HEK293 (cell line): ENCODE measurements at regions not wholly inside any gene's neighbourhood (a gene's known extent, or its start where the extent isn't known, plus 50 kb on each side); places are given as distances from the start of the nearest gene placed in this dataset.

Source experiments
- CTCF ChIA-PET: fragments of 350-600 bp; formaldehyde crosslinking; extraction: SDS; loops from one replicate; lab custom pipeline; 2021; ENCODE audit warnings: antibody characterized with exemption; lab: Yijun Ruan, JAX
- POLR2A ChIA-PET: fragments of 300-600 bp; formaldehyde crosslinking; extraction: SDS; loops from one replicate; lab custom pipeline; 2020; ENCODE audit warnings: antibody characterized with exemption, inconsistent platforms; lab: Yijun Ruan, JAX
- H3K27ac ChIP-seq: fragments of 200-500 bp; sonication (Bioruptor generic); 2 replicates; pipeline ENCODE4 v1.5.1; 2014; ENCODE audit warnings: low read depth, low read length, control low read depth, inconsistent platforms; ENCODE audit errors: extremely low read depth
- H3K36me3 ChIP-seq, 2 experiments: fragments of 200-500 bp in 1 of 2; sonication (Bioruptor generic) in 1 of 2; 1 replicate in 1 of 2; 2 replicates in 1 of 2; pipeline ENCODE4 v1.5.1; 2014 to 2017; ENCODE audit warnings: inconsistent platforms in 2 of 2, low read length in 2 of 2; ENCODE audit not compliant: control insufficient read depth in 2 of 2, insufficient read depth in 1 of 2
- H3K4me1 ChIP-seq: fragments of 200-500 bp; sonication (Bioruptor generic); 2 replicates; pipeline ENCODE4 v1.5.1; 2014; ENCODE audit warnings: mild to moderate bottlenecking, low read length, inconsistent platforms; ENCODE audit not compliant: control insufficient read depth, insufficient read depth
- H3K4me3 ChIP-seq: 2 replicates; pipeline ENCODE4 v1.5.1; 2011; ENCODE audit warnings: low read depth, mild to moderate bottlenecking, control low read depth, low read length, moderate library complexity
- H3K9me3 ChIP-seq: fragments of 200-500 bp; sonication (Bioruptor generic); 2 replicates; pipeline ENCODE4 v1.5.1; 2014; ENCODE audit warnings: low read depth, low read length, inconsistent platforms; ENCODE audit not compliant: control insufficient read depth, insufficient read depth
- ATF2 ChIP-seq: fragments of 450-650 bp; formaldehyde crosslinking; IDR thresholded peaks from 2 replicates; pipeline ENCODE4 v1.5.1; 2016; ENCODE audit warnings: missing biosample characterization, missing genetic modification characterization, low read depth
- CTCF ChIP-seq: fragments of 450-650 bp; formaldehyde crosslinking; IDR thresholded peaks from 2 replicates; pipeline ENCODE4 v1.5.1; 2016; ENCODE audit warnings: missing biosample characterization, missing genetic modification characterization
- KLF8 ChIP-seq: fragments of 450-650 bp; formaldehyde crosslinking; IDR thresholded peaks from 2 replicates; pipeline ENCODE4 v1.5.1; 2016; ENCODE audit warnings: missing biosample characterization, missing genetic modification characterization
- PRDM1 ChIP-seq: fragments of 450-650 bp; formaldehyde crosslinking; IDR thresholded peaks from 2 replicates; pipeline ENCODE4; 2016; ENCODE audit warnings: missing biosample characterization, missing genetic modification characterization
- WT1 ChIP-seq: fragments of 450-650 bp; formaldehyde crosslinking; IDR thresholded peaks from 2 replicates; pipeline ENCODE4 v1.5.1; 2016; ENCODE audit warnings: missing biosample characterization, missing genetic modification characterization
- ZIC2 ChIP-seq: fragments of 450-650 bp; formaldehyde crosslinking; IDR thresholded peaks from 2 replicates; pipeline ENCODE4 v1.5.1; 2016; ENCODE audit warnings: missing biosample characterization, missing genetic modification characterization
- ZNF157 ChIP-seq: fragments of 450-650 bp; formaldehyde crosslinking; IDR thresholded peaks from 2 replicates; pipeline ENCODE4 v1.5.1; 2016; ENCODE audit warnings: missing biosample characterization, missing genetic modification characterization
- ZNF335 ChIP-seq: fragments of 450-650 bp; formaldehyde crosslinking; conservative IDR thresholded peaks from 2 replicates; pipeline ENCODE4 v1.5.1; 2016; ENCODE audit warnings: missing biosample characterization, missing genetic modification characterization
- ZNF362 ChIP-seq: fragments of 450-650 bp; formaldehyde crosslinking; IDR thresholded peaks from 2 replicates; pipeline ENCODE4 v1.5.1; 2016; ENCODE audit warnings: missing biosample characterization, missing genetic modification characterization
- ZNF423 ChIP-seq: fragments of 450-650 bp; formaldehyde crosslinking; IDR thresholded peaks from 2 replicates; pipeline ENCODE4 v1.5.1; 2016; ENCODE audit warnings: missing biosample characterization, missing genetic modification characterization
- ZNF426 ChIP-seq: fragments of 450-650 bp; formaldehyde crosslinking; IDR thresholded peaks from 2 replicates; pipeline ENCODE4 v1.5.1; 2017; ENCODE audit warnings: missing biosample characterization, missing genetic modification characterization, mild to moderate bottlenecking, inconsistent platforms, moderate library complexity
- ZNF473 ChIP-seq: fragments of 450-650 bp; formaldehyde crosslinking; IDR thresholded peaks from 2 replicates; pipeline ENCODE4 v1.5.1; 2017; ENCODE audit warnings: missing biosample characterization, missing genetic modification characterization
- ZNF529 ChIP-seq: fragments of 450-650 bp; formaldehyde crosslinking; IDR thresholded peaks from 2 replicates; pipeline ENCODE4 v1.5.1; 2017; ENCODE audit warnings: missing genetic modification characterization, missing biosample characterization; ENCODE audit not compliant: insufficient replicate concordance
- ZNF549 ChIP-seq: fragments of 450-650 bp; IDR thresholded peaks from 2 replicates; pipeline ENCODE4 v1.5.1; 2018; ENCODE audit warnings: missing biosample characterization, missing genetic modification characterization, mild to moderate bottlenecking, inconsistent platforms, moderate library complexity
- ZNF560 ChIP-seq: fragments of 450-650 bp; formaldehyde crosslinking; IDR thresholded peaks from 2 replicates; pipeline ENCODE4 v1.5.1; 2017; ENCODE audit warnings: missing biosample characterization, missing genetic modification characterization, borderline replicate concordance
- ZNF658 ChIP-seq: fragments of 450-650 bp; formaldehyde crosslinking; IDR thresholded peaks from 2 replicates; pipeline ENCODE4; 2016; ENCODE audit warnings: missing biosample characterization, missing genetic modification characterization
- TF ChIP-seq, protein P1 (sequence below): fragments of 450-650 bp; formaldehyde crosslinking; IDR thresholded peaks from 2 replicates; pipeline ENCODE4 v1.5.1; 2016; ENCODE audit warnings: missing biosample characterization, missing genetic modification characterization

GRCh38 chr5:56580864-56581263 is 234.5 kb upstream of the MAP3K1 start:
- TF ChIP-seq, protein P1, sequence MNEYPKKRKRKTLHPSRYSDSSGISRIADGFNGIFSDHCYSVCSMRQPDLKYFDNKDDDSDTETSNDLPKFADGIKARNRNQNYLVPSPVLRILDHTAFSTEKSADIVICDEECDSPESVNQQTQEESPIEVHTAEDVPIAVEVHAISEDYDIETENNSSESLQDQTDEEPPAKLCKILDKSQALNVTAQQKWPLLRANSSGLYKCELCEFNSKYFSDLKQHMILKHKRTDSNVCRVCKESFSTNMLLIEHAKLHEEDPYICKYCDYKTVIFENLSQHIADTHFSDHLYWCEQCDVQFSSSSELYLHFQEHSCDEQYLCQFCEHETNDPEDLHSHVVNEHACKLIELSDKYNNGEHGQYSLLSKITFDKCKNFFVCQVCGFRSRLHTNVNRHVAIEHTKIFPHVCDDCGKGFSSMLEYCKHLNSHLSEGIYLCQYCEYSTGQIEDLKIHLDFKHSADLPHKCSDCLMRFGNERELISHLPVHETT (tag by site-specific recombination): no peak
- no peak for TF ChIP-seq CTCF (tag by site-specific recombination)
- CTCF ChIA-PET: no interaction called here
- Histone ChIP-seq H3K4me1 (0 out of 2 replicates have a peak, but pooled peaks cover 4% of the 10 kb centered on the region), H3K36me3 (no peaks in the 10 kb centered on the region), H3K4me3 (no peak overlapping the region), H3K27ac (no peak overlapping the region), H3K9me3 (no peaks in the 10 kb centered on the region)
- POLR2A ChIA-PET: no interaction called here

DNA sequence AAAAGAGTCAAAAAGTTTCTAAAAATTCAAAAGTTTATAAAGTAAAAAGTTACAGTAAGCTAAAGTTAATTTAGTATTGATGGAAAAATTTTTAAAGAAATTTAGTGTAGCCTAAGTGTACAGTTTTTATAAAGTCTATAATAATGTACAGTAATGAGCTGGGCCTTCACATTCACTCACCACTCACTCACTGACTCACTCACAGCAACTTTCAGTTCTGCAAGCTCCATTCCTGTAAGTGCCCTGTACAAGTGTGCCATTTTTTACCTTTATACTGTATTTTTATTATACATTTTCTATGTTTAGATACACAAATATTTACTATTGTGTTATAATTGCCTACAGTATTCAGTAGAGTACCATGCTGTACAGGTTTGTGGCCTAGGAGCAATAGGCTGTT is 239.5 kb upstream of the MAP3K1 start:
- Histone ChIP-seq H3K27ac (no peak overlapping the region), H3K9me3 (no peaks in the 10 kb centered on the region), H3K36me3 (no peaks in the 10 kb centered on the region), H3K4me3 (no peak overlapping the region), H3K4me1 (no peaks in the 10 kb centered on the region)
- no peak for TF ChIP-seq ATF2 (tag by site-specific recombination)
- no peak for TF ChIP-seq PRDM1 (tag by site-specific recombination)
- TF ChIP-seq ZNF549 (tag by site-specific recombination): no peak
- TF ChIP-seq ZNF157 (tag by site-specific recombination): no peak
- no peak for TF ChIP-seq ZNF423 (tag by site-specific recombination)
- TF ChIP-seq ZNF426: no peak
- TF ChIP-seq WT1: no peak
- TF ChIP-seq ZNF529 (tag by site-specific recombination): no peak
- TF ChIP-seq ZNF658 (tag by site-specific recombination): no peak
- TF ChIP-seq ZNF335 (tag by site-specific recombination): no peak
- CTCF ChIA-PET: interaction anchor here (1.1 to 1.2 kb wide), 2 partner anchors 10 to 312 kb away, joined by 3 to 4 read pairs; no protein-coding TSS in a partner anchor
- POLR2A ChIA-PET: no interaction called here

GRCh38 chr5:56574778-56575177 is 240.6 kb upstream of the MAP3K1 start:
- POLR2A ChIA-PET: no interaction called here
- no peaks in the 10 kb centered on the region for H3K36me3 ChIP-seq
- no peaks in the 10 kb centered on the region for H3K4me1 ChIP-seq
- no peaks in the 10 kb centered on the region for H3K9me3 ChIP-seq
- no peak overlapping the region for H3K27ac ChIP-seq
- no peak overlapping the region for H3K4me3 ChIP-seq
- CTCF ChIA-PET: interaction anchor here (0.6 to 1.2 kb wide), 3 partner anchors 11 to 643 kb away, joined by 3 to 4 read pairs (median 4); no protein-coding TSS in a partner anchor
- TF ChIP-seq ZNF362 (tag by site-specific recombination) (no peak), KLF8 (tag by site-specific recombination) (no peak), ZIC2 (tag by site-specific recombination) (no peak), CTCF (tag by site-specific recombination) (no peak), ZNF560 (no peak), ZNF473 (no peak)
